ENCODE measurements at regions not wholly inside any gene's neighbourhood (a gene's known extent, or its start where the extent isn't known, plus 50 kb on each side); places are given as distances from the start of the nearest gene placed in this dataset.

DNA sequence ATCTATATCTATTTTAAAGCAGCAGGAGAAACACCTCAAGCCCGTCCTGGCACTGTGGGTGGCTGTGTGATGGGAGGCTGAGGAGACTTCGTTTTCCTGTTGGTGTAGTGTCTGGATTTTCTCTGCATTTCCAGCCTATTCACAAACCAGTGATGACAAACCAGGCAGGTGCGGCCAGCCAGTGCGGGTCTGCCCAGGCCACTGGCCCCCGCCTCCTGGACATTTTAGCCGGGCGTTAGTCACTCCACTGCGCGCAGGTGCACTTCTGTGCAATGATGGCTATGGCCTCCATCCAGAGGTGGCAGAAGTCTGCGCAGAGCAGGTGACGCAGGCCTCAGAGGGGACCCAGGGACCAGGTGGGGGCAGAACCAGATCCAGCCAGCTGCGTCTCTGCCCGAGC is 64.9 kb upstream of the PITRM1 start:
- no peak for DNase-seq (ENCODE audit: low read depth)
- Histone ChIP-seq H3K4me3 (ENCODE audit: low read depth, low read length) (no peak overlapping the region), H3K36me3 (ENCODE audit: control insufficient read depth, insufficient read depth, low read length) (no peaks in the 10 kb centered on the region), H3K27me3 (ENCODE audit: control insufficient read depth, insufficient read depth, low read length) (no peaks in the 10 kb centered on the region)
- TF ChIP-seq, protein P1, sequence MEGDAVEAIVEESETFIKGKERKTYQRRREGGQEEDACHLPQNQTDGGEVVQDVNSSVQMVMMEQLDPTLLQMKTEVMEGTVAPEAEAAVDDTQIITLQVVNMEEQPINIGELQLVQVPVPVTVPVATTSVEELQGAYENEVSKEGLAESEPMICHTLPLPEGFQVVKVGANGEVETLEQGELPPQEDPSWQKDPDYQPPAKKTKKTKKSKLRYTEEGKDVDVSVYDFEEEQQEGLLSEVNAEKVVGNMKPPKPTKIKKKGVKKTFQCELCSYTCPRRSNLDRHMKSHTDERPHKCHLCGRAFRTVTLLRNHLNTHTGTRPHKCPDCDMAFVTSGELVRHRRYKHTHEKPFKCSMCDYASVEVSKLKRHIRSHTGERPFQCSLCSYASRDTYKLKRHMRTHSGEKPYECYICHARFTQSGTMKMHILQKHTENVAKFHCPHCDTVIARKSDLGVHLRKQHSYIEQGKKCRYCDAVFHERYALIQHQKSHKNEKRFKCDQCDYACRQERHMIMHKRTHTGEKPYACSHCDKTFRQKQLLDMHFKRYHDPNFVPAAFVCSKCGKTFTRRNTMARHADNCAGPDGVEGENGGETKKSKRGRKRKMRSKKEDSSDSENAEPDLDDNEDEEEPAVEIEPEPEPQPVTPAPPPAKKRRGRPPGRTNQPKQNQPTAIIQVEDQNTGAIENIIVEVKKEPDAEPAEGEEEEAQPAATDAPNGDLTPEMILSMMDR (IDR thresholded peaks at IDR 0.05; ENCODE audit: insufficient read depth, low read length, poor library complexity, severe bottlenecking): no peak

DNA sequence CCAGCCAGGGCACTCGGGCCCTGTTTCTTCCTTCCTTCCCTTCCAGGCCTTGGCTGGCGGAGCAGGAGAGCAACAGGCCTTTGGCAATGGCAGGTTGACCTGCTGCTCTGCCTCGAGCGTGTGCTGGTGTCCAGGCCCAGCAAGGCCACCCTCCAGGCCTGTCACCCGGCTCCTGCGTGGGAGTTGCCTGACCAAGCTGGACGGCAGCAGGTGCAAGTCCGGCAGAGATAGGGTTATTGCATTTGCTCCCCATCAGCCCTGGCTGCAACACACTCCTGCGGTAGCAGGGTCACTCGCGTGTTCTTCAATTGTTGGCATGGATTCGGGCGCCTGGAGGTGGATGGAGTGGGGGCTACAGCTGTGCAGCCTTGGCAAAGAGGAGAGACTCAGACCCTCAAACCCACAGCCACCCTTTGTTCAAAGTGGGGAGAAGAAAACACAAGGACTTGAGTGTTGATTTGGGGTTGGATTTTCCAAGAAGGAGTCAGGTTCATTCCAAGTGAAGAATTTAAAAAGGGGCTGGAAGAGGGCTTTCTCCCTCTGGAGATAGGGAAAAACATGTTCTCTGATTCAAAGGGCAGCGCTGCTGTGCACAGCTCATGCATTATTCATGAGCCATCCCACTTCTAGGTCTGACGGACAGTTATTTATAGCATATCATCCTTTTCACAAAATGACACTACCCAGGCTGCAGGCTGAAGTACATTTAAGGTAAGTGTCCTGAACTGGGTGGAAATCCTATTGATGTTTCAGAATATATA is 64.2 kb upstream of the PITRM1 start:
- no peak overlapping the region for H3K4me3 ChIP-seq (ENCODE audit: low read depth, low read length)
- no peaks in the 10 kb centered on the region for H3K27me3 ChIP-seq (ENCODE audit: control insufficient read depth, insufficient read depth, low read length)
- no peak for DNase-seq (ENCODE audit: low read depth)
- H3K36me3 ChIP-seq (ENCODE audit: control insufficient read depth, insufficient read depth, low read length): no peaks in the 10 kb centered on the region
- TF ChIP-seq, protein P1 (IDR thresholded peaks at IDR 0.05; ENCODE audit: insufficient read depth, low read length, poor library complexity, severe bottlenecking): no peak

DNA sequence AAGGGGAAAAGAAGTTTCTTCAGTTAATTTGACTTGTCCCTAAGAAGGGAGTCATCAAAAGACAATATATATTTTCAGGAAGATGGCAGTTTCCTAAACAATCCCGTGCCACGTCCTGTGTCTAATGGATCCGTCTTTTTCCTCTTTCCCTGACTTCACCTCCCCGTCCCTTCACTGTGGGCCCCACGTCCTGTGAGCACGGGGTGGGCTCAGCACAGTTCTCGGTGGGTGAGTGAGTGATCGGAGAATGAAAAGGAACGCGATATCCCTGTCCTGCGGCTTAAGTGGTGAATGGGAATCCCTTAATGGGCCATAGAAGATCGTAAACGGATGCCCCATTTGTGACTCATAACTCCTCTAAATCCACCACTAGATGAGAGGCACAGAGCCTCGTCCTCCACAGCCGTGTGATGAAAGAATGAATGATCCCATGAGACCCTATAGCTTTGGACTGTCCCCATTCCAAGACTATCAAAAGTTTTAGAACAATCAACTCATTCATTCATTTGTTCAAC is 63.5 kb upstream of the PITRM1 start:
- no peak for DNase-seq (ENCODE audit: low read depth)
- Histone ChIP-seq H3K4me3 (ENCODE audit: low read depth, low read length) (no peak overlapping the region), H3K36me3 (ENCODE audit: control insufficient read depth, insufficient read depth, low read length) (no peaks in the 10 kb centered on the region), H3K27me3 (ENCODE audit: control insufficient read depth, insufficient read depth, low read length) (no peaks in the 10 kb centered on the region)
- TF ChIP-seq, protein P1 (IDR thresholded peaks at IDR 0.05; ENCODE audit: insufficient read depth, low read length, poor library complexity, severe bottlenecking): no peak

DNA sequence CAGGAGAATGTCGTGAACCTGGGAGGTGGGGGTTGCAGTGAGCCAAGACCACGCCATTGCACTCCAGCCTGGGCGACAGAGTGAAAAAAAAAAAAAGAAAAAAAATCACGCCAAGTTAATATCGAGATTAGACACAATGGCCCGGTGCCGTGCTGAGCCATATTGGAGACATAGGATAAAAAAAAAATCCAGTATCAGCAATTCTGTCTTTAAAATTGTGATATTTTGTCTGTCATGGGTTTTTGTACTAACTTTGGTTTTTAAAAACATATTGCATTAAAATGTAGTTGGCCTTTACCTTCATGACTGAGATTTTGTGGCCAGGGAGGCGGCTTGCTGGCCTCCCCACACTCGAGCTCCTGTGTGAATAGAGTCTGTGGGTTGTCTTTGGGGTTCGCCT is 62.8 kb upstream of the PITRM1 start:
- DNase-seq (ENCODE audit: low read depth): no peak

DNA sequence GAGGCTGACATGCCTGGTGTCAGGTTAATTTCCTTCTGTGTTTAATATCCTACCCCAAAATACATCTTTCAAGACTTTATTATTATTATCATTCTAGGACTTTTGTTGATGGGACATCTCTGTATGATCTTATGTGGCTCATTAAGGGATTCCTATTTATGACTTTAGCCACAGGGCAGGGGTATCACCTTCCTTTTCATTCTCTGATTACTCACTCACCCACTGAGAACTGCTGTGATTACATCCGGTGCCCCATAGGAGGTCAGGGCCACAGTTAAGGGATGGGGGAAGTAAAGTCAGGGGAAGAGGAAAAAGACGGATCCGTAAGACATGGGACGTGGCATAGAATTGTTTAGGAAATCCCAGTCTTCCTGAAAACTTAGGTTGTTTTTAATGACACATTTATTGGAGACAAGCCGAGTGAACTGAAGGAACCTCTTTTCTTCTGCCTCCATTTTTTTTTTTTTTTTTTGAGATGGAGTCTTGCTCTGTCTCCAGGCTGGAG is 61.0 kb upstream of the PITRM1 start:
- no peak for DNase-seq (ENCODE audit: low read depth)

More for the DNA sequence above, 62.8 kb upstream of the PITRM1 start:
- Histone ChIP-seq H3K4me3 (ENCODE audit: low read depth, low read length) (no peak overlapping the region), H3K36me3 (ENCODE audit: control insufficient read depth, insufficient read depth, low read length) (no peaks in the 10 kb centered on the region), H3K27me3 (ENCODE audit: control insufficient read depth, insufficient read depth, low read length) (no peaks in the 10 kb centered on the region)
- TF ChIP-seq, protein P1 (IDR thresholded peaks at IDR 0.05; ENCODE audit: insufficient read depth, low read length, poor library complexity, severe bottlenecking): no peak

More for the DNA sequence above, 61.0 kb upstream of the PITRM1 start:
- Histone ChIP-seq H3K36me3 (ENCODE audit: control insufficient read depth, insufficient read depth, low read length) (no peaks in the 10 kb centered on the region), H3K4me3 (ENCODE audit: low read depth, low read length) (no peak overlapping the region), H3K27me3 (ENCODE audit: control insufficient read depth, insufficient read depth, low read length) (no peaks in the 10 kb centered on the region)
- TF ChIP-seq, protein P1 (IDR thresholded peaks at IDR 0.05; ENCODE audit: insufficient read depth, low read length, poor library complexity, severe bottlenecking): no peak

All from kidney epithelial cell (primary cell).